HG03280 (cell line): ENCODE measurements at regions not wholly inside any gene's neighbourhood (a gene's known extent, or its start where the extent isn't known, plus 50 kb on each side); places are given as distances from the start of the nearest gene placed in this dataset.
"Not testable (repeated sequence)": the region's sequence is repeated elsewhere in the genome, so short reads cannot be mapped to it uniquely, and the experiment has no call there.

ENCODE experiments used
- ATAC-seq: cut with Tn5 transposase; IDR thresholded peaks from one replicate; pipeline ENCODE4 v1.9.1; 2021; ENCODE audit warnings: mild to moderate bottlenecking, moderate library complexity; ENCODE audit not compliant: unreplicated experiment

- ATAC-seq: no peak
Measured at GRCh38 chr15:45804028-45804427, 169.2 kb downstream of the SQOR start.

GRCh38 chr15:45810201-45810600 lies 175.4 kb downstream of the SQOR start:
- no peak for ATAC-seq

- ATAC-seq: no peak
Measured at GRCh38 chr15:45812200-45812599, 177.4 kb downstream of the SQOR start.

DNA sequence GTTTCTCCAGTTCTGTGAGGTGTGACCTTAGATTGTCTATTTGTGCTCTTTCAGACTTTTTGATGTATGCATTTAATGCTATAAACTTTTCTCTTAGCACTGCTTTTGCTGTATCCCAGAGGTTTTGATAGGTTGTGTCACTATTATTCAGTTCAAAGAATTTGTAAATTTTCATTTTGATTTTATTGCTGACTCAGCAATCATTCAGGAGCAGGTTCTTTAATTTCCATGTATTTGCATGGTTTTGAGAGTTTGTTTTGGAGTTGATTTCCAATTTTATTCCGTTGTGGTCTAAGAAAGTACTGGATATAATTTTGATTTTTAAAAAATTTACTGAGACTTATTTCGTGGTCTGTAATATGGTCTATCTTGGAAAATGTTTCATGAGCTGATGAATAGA lies 182.7 kb downstream of the SQOR start:
- ATAC-seq: not testable (repeated sequence)

- ATAC-seq: no peak
Measured at GRCh38 chr15:45821390-45821789, 186.6 kb downstream of the SQOR start.

DNA sequence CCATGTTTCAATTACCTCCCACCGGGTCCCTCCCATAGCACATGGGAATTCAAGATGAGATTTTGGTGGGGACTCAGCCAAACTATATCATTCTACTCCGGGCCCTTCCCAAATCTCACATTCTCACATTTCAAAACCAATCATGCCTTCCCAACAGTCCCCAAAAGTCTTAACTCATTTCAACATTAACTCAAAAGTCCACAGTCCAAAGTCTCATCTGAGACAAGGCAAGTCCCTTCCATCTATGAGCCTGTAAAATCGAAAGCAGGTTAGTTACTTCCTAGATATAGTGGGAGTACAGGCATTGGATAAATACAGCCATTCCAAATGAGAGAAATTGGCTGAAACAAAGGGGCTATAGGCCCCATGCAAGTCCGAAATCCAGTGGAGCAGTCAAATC lies 188.1 kb downstream of the SQOR start:
- not testable (repeated sequence) for ATAC-seq

DNA sequence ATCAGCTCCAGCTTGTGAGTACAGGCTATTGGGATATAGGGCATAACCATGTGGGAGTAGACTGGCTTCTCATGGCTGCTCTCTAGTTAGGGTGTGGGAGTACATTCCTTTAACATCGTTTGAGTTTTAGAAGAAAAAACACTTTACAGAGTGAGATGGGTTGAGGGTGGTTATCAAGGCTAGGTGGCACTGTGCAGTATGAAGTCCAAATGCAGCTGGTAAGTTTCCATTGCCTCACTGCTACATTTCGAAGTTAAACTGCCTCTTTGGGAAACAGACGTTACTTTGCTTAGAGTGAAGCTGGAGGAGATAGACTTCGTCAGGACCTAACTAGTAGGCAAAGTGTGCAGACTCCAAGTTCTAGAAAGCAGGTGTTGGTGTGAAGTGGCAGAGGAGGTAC lies 192.4 kb downstream of the SQOR start:
- no peak for ATAC-seq

- no peak for ATAC-seq
Measured at GRCh38 chr15:45827766-45828165, 192.9 kb downstream of the SQOR start.

GRCh38 chr15:45829336-45830153 lies 194.7 kb downstream of the SQOR start:
- ATAC-seq: no peak

DNA sequence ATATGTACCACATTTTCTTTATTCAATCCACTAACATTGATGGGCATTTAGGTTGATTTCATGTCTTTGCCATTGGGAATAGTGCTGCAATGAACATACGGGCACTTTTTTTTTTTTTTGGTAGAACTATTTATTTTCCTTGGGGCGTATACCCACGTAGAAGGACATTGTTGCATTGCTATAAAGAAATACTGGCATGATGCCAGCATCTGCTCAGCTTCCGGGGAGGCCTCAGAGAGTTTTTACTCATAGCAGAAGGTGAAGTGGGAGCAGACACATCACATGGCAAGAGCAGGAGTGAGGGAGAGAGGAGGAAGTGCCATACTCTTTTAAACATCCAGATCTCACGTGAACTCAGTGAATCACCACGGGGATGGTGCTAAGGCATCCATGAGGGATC lies 197.0 kb downstream of the SQOR start:
- ATAC-seq: no peak

- no peak for ATAC-seq
Measured at GRCh38 chr15:45834622-45835021, 199.8 kb downstream of the SQOR start.

DNA sequence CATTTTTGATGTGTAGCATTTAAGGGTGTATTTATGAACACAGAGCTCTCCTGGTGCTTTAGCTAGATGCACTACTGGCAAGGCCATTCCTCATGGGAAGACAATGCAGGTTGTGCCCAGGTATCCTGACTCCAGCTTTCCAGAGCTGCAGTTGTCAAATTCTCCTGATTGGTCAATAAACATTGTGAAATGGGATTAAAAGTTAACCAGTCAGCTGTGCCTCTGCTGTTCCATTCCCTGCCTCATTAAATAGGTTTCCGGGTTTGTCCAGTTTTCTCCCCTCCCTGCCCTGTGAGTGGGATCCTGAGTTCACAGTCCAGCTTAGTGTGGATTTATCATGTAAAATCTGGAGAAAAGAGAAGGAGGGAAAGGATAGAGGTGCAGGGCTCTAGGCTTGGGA lies 207.3 kb downstream of the SQOR start:
- no peak for ATAC-seq

DNA sequence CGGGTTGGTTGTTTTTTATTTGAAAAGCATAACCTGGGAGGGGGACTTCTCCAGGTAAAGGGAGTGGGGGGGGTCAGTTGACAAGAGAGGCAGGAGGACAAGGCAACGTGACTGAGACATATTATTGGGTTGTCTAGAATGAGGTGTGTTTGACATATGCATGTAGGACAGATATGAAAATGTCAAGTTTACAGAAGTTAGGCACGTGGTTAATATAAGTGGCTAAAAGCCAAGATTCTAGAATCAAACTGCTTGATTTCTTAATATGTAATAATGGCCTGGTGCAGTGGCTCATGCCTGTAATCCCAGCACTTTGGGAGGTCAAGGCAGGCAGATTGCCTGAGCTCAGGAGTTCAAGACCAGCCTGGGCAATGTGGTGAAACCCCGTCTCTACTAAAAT lies 212.8 kb downstream of the SQOR start:
- no peak for ATAC-seq

- no peak for ATAC-seq
Measured at GRCh38 chr15:45849136-45849535, 214.3 kb downstream of the SQOR start.

GRCh38 chr15:45854455-45855202 lies 219.8 kb downstream of the SQOR start:
- ATAC-seq: no peak

DNA sequence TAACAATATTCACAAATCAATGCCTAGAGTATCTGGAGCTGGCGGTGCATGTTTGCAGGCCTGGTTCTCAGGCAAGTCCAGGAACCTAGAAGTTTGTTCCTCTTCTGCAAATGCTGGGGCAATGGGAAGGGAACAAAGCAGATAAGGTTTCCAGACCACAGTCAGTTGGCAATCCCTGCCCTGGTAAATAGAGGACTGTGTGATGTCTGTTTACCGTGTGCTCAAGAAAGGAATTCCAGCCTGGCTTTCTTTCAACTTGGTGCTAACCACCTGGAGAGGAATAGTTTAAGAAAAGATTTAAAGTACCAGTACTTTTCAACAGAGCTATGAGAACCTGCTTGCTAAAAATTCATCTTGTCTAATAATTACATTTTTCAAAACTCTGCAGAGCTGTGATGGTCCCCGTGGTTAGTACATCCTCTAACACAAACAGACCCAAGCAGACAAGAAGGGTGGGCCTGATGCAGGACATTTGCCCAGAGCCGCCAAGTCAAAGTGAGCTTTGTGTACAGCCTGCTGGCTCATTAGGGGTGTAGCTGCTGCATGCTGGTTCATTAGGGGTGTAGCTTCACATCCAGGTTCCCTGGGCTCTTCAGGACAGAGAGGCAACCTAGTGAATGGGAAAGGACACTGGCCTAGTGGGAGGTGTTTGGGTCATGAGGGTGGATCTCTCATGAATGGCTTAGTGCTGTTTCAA lies 220.5 kb downstream of the SQOR start:
- no peak for ATAC-seq

DNA sequence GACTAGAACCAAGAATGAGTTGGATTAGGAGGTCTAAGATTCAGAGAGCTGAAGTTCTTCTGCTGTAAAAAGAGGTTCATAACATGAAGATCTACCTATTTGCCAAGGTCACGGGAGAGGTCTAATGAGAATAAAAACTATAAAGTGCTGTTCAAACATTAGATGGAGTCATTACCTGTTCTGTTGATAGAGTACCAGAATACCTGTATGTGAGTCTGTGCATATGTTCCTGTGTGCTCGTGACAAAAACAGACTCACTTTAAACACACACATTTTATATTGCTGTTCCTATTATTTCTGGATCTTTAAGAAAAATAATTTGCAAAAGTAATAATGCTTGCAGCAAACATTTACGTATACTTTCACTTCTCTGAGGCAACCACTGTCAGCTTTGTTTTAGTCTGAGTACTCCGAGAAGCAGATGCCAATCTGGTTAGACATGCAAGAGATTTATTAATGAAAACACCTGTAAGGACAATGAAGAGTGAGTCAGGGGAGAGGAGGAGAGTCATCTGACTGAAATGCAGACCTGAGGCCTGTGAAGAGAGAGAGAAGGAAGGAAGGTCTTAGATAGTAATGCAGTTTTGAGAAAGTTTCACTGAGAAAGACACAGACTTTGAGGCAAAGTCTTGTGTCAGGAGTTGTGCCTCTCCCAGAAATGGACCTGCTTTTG lies 221.2 kb downstream of the SQOR start:
- ATAC-seq: no peak

DNA sequence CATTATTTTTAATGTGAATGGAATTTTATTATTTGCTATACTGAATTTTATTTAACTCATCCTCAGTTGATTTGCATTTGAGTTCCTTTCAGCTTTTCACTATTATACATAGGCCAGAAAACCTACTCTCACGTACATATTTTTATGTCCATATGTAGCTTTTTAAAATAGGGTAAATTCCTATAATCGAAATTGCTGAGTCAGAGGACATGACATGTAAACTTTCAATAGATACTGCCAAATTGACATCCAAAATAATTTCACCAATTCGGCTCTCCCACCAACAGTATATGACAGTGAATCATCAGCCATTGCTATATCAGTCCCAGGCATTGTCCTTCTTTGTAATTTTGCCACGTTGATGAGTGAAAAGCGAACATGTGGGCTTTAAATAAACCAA lies 222.5 kb downstream of the SQOR start:
- ATAC-seq: no peak

DNA sequence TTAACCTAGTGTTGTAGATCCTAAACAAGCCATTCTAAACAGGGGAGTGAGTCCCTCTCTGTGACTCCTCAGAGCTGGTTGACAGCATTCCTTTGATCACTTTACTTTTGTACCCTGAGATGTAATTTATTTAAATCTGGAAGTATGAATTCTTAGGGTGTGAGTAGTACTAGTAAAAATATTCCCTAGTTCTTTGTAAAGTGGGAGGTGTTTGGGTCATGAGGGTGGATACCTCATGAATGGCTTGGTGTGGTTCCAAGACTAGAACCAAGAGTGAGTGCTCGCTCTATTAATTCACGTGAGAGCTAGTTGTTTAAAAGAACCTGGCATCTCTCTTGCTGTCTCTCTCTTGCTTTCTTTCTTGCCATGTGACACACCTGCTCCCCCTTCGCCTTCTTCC lies 223.7 kb downstream of the SQOR start:
- ATAC-seq: no peak

- ATAC-seq: no peak
Measured at GRCh38 chr15:45862034-45862433, 227.2 kb downstream of the SQOR start.

- no peak for ATAC-seq
Measured at GRCh38 chr15:45863881-45864580, 229.2 kb downstream of the SQOR start.
